ENCODE measurements at regions not wholly inside any gene's neighbourhood (a gene's known extent, or its start where the extent isn't known, plus 50 kb on each side); places are given as distances from the start of the nearest gene placed in this dataset.

GRCh38 chr3:98980915-98981596 lies 79.6 kb upstream of the DCBLD2 start:
- Histone ChIP-seq H3K9ac (ENCODE audit: extremely low read depth, insufficient read length, low read length) (no peak overlapping the region), H3K79me1 (ENCODE audit: insufficient read depth, low read depth, low read length, poor library complexity, severe bottlenecking) (no peaks in the 10 kb centered on the region), H3K4me2 (ENCODE audit: insufficient read depth, insufficient read length, low read length) (no peak overlapping the region), H2BK15ac (ENCODE audit: low read depth, low read length) (no peak overlapping the region), H3K56ac (ENCODE audit: insufficient read length, low read depth, low read length) (no peak overlapping the region), H3T11ph (ENCODE audit: low read length) (no peak overlapping the region), H3K23ac (ENCODE audit: insufficient read length, low read depth, low read length) (no peak overlapping the region), H2BK12ac (ENCODE audit: insufficient read length, low read depth, low read length) (no peak overlapping the region), H3K27ac (ENCODE audit: insufficient read length, low read depth, low read length) (no peak overlapping the region), H3K23me2 (ENCODE audit: insufficient read length, low read depth, low read length, poor library complexity, severe bottlenecking) (no peaks in the 10 kb centered on the region), H3K14ac (ENCODE audit: insufficient read depth, low read length) (no peak overlapping the region), H2AK5ac (ENCODE audit: insufficient read length, low read length) (no peak overlapping the region), H3K4me1 (ENCODE audit: insufficient read depth, low read length) (no peaks in the 10 kb centered on the region), H4K8ac (replicated peaks; ENCODE audit: insufficient read length, low read depth, low read length) (no peak overlapping the region), H4K5ac (ENCODE audit: insufficient read length, low read depth, low read length) (no peak overlapping the region), H4K91ac (ENCODE audit: insufficient read length, low read depth, low read length) (no peak overlapping the region), H2BK20ac (ENCODE audit: low read depth, low read length, poor library complexity, severe bottlenecking) (no peak overlapping the region), H3K79me2 (ENCODE audit: insufficient read depth, low read length) (no peaks in the 10 kb centered on the region), H4K20me1 (ENCODE audit: control insufficient read depth, insufficient read depth, insufficient read length) (no peaks in the 10 kb centered on the region), H3K27me3 (ENCODE audit: insufficient read depth, low read length) (no peaks in the 10 kb centered on the region), H2BK120ac (ENCODE audit: low read depth, low read length, poor library complexity, severe bottlenecking) (no peak overlapping the region), H3K18ac (ENCODE audit: insufficient read length, low read depth, low read length) (no peak overlapping the region), H3K4ac (ENCODE audit: low read depth, low read length) (no peak overlapping the region), H3K9me3 (ENCODE audit: control insufficient read depth, low read depth, low read length) (no peaks in the 10 kb centered on the region), H2AFZ (ENCODE audit: low read length) (no peak overlapping the region), H2BK5ac (ENCODE audit: insufficient read length, low read length) (no peak overlapping the region)
- Mint-ChIP-seq H3K27ac (no peak overlapping the region; a peak in 1 of 7 replicates), H3K9me3 (no peaks in the 10 kb centered on the region; a peak in 1 of 5 replicates), H3K27me3 (ENCODE audit: low read depth) (no peaks in the 10 kb centered on the region), H3K36me3 (ENCODE audit: insufficient read depth in 1 of 3, low read depth in 3 of 3) (no peaks in the 10 kb centered on the region), H3K4me3 (no peak overlapping the region), H3K4me1 (peaks cover 15 to 18% of the 10 kb centered on the region in 2 experiments)
- no peak for DNase-seq
- WGBS (ENCODE audit: extremely low coverage, insufficient read length, low lambda C conversion rate) = no CpG with 5 or more reads among the region's 2 CpGs
- TF ChIP-seq, protein P1, sequence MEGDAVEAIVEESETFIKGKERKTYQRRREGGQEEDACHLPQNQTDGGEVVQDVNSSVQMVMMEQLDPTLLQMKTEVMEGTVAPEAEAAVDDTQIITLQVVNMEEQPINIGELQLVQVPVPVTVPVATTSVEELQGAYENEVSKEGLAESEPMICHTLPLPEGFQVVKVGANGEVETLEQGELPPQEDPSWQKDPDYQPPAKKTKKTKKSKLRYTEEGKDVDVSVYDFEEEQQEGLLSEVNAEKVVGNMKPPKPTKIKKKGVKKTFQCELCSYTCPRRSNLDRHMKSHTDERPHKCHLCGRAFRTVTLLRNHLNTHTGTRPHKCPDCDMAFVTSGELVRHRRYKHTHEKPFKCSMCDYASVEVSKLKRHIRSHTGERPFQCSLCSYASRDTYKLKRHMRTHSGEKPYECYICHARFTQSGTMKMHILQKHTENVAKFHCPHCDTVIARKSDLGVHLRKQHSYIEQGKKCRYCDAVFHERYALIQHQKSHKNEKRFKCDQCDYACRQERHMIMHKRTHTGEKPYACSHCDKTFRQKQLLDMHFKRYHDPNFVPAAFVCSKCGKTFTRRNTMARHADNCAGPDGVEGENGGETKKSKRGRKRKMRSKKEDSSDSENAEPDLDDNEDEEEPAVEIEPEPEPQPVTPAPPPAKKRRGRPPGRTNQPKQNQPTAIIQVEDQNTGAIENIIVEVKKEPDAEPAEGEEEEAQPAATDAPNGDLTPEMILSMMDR (conservative IDR thresholded peaks at IDR 0.05) = no peak
